Fibroblast of lung (primary cell): ENCODE measurements at regions not wholly inside any gene's neighbourhood (a gene's known extent, or its start where the extent isn't known, plus 50 kb on each side); places are given as distances from the start of the nearest gene placed in this dataset.

Experiments used
- EZH2 ChIP-seq: IDR thresholded peaks from 2 replicates; pipeline ENCODE4 v1.5.1; 2012; ENCODE audit warnings: low read length, control low read depth, mild to moderate bottlenecking; ENCODE audit errors: missing control alignments
- TF ChIP-seq, protein P1 (sequence below), 2 donors: IDR thresholded peaks in 1 of 2; conservative IDR thresholded peaks in 1 of 2; 1 replicate in 1 of 2; 2 replicates in 1 of 2; pipeline ENCODE4 v1.5.1; 2011 to 2012; ENCODE audit warnings: low read length in 2 of 2, control low read depth in 1 of 2, inconsistent platforms in 1 of 2, low read depth in 1 of 2, mild to moderate bottlenecking in 1 of 2

DNA sequence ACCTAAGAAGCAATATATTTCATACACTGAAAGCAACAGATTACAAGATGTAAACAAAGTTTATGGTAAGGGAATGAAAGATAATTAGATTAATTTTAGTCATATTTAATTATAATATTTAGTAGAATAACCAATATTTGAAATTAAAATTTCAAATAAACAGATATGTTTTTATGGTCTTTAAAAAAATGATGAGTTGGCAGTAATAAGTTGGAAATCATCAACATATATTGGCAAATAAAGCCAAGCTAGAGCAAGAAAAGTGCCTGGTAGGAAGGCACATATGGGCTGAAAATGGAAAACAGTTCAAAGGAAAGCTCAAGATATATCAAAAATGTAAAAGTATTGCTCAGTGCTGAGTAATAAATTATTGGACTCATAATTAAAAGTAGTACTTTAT lies 1274.0 kb downstream of the AMY1C start:
- TF ChIP-seq, protein P1, sequence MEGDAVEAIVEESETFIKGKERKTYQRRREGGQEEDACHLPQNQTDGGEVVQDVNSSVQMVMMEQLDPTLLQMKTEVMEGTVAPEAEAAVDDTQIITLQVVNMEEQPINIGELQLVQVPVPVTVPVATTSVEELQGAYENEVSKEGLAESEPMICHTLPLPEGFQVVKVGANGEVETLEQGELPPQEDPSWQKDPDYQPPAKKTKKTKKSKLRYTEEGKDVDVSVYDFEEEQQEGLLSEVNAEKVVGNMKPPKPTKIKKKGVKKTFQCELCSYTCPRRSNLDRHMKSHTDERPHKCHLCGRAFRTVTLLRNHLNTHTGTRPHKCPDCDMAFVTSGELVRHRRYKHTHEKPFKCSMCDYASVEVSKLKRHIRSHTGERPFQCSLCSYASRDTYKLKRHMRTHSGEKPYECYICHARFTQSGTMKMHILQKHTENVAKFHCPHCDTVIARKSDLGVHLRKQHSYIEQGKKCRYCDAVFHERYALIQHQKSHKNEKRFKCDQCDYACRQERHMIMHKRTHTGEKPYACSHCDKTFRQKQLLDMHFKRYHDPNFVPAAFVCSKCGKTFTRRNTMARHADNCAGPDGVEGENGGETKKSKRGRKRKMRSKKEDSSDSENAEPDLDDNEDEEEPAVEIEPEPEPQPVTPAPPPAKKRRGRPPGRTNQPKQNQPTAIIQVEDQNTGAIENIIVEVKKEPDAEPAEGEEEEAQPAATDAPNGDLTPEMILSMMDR (conservative IDR thresholded peaks at IDR 0.05 in 1 of 2, IDR thresholded peaks at IDR 0.05 in 1 of 2; ENCODE audit: low read depth in 1 of 2, low read length in 2 of 2) = no peak
- no peak for TF ChIP-seq EZH2
